Esophagus muscularis mucosa (tissue), 4 donors: ENCODE measurements at regions not wholly inside any gene's neighbourhood (a gene's known extent, or its start where the extent isn't known, plus 50 kb on each side); places are given as distances from the start of the nearest gene placed in this dataset.

Source experiments
- DNase-seq: peaks from one replicate; pipeline ENCODE4 v3.0.0-alpha.2; 2017; ENCODE audit errors: extremely low spot score
- H3K27ac ChIP-seq, 4 donors: fragments of 200-600 bp; sonication (generic); replicated peaks in 1 of 4; 1 replicate in 3 of 4; 2 replicates in 1 of 4; pipeline ENCODE4 v1.5.1; 2016 to 2019; ENCODE audit warnings: mild to moderate bottlenecking in 1 of 4
- H3K27me3 ChIP-seq, 4 donors: fragments of 200-600 bp; sonication (generic); one replicate each; pipeline versions ENCODE4 v1.5.1 to v1.6.0; 2016 to 2019
- H3K36me3 ChIP-seq, 4 donors: fragments of 200-600 bp; sonication (generic); one replicate each; pipeline ENCODE4 v1.5.1; 2016 to 2019
- H3K4me1 ChIP-seq, 4 donors: fragments of 200-600 bp; sonication (generic); one replicate each; pipeline ENCODE4 v1.5.1; 2016 to 2019
- H3K4me3 ChIP-seq, 4 donors: fragments of 200-600 bp; sonication (generic); 1 replicate in 2 of 4; 2 replicates in 2 of 4; pipeline ENCODE4 v1.5.1; 2016 to 2019; ENCODE audit warnings: mild to moderate bottlenecking in 4 of 4, moderate library complexity in 1 of 4
- H3K9me3 ChIP-seq, 4 donors: fragments of 200-600 bp; sonication (generic); 1 replicate in 3 of 4; 2 replicates in 1 of 4; pipeline ENCODE4 v1.5.1; 2016 to 2019
- CTCF ChIP-seq, 3 experiments: fragments of 200-600 bp in 2 of 3; fragments of 450-650 bp in 1 of 3; sonication (generic) in 2 of 3; IDR thresholded peaks; one replicate each; pipeline ENCODE4 v1.5.1; 2017 to 2019; ENCODE audit warnings: antibody characterized with exemption in 3 of 3, mild to moderate bottlenecking in 2 of 3, moderate library complexity in 1 of 3
- EP300 ChIP-seq: sonication (generic); formaldehyde crosslinking; IDR thresholded peaks from one replicate; pipeline ENCODE4 v1.6.1; 2017; ENCODE audit warnings: antibody characterized with exemption
- POLR2A ChIP-seq: fragments of 450-650 bp; IDR thresholded peaks from one replicate; pipeline ENCODE4 v1.6.1; 2017; ENCODE audit warnings: antibody characterized with exemption, moderate library complexity, mild to moderate bottlenecking, low read depth
- POLR2AphosphoS5 ChIP-seq, 2 donors: sonication (generic); formaldehyde crosslinking; IDR thresholded peaks; one replicate each; pipeline ENCODE4 v1.6.1; 2017; ENCODE audit warnings: antibody characterized with exemption in 2 of 2
- WGBS: methylation state at CpG from one replicate; pipeline ENCODE4 v1.1.5; 2018; 5-methylcytosine and 5-hydroxymethylcytosine counted together
- intact Hi-C: fragments of 100-400 bp; cut with DNase I; formaldehyde crosslinking; loops from one replicate; pipeline ENCODE4 v1.15.1; 2023

GRCh38 chr20:5400164-5400762 is 83.5 kb upstream of the PROKR2 start:
- DNase-seq, result no peak

GRCh38 chr20:5397393-5397792 is 80.6 kb upstream of the PROKR2 start:
- Histone ChIP-seq H3K4me1 (no peaks in the 10 kb centered on the region), H3K4me3 (no peak overlapping the region), H3K27me3 (peaks cover 0 to 9% (median 0%) of the 10 kb centered on the region in 4 donors), H3K27ac (no peak overlapping the region), H3K9me3 (peaks cover 0 to 4% (median 0%) of the 10 kb centered on the region in 4 donors), H3K36me3 (no peaks in the 10 kb centered on the region)
- intact Hi-C loops, result no loop called here
- WGBS, result 79% methylated on average over 2 of the region's 2 CpGs
- TF ChIP-seq EP300 (no peak), POLR2A (no peak), CTCF (IDR thresholded peaks at IDR 0.05) (no peak), POLR2AphosphoS5 (IDR thresholded peaks at IDR 0.05) (no peak)
- no peak for DNase-seq

More at GRCh38 chr20:5400164-5400762, 83.5 kb upstream of the PROKR2 start:
- intact Hi-C loops, result no loop called here
- Histone ChIP-seq H3K9me3 (peaks cover 0 to 20% (median 7%) of the 10 kb centered on the region in 4 donors), H3K27me3 (no peaks in the 10 kb centered on the region), H3K4me3 (no peak overlapping the region), H3K27ac (no peak overlapping the region), H3K4me1 (no peaks in the 10 kb centered on the region), H3K36me3 (no peaks in the 10 kb centered on the region)
- TF ChIP-seq POLR2AphosphoS5 (IDR thresholded peaks at IDR 0.05) (no peak), EP300 (no peak), CTCF (IDR thresholded peaks at IDR 0.05) (no peak), POLR2A (no peak)
- 48% methylated on average over 1 of the region's 1 CpG for whole genome bisulfite sequencing

- WGBS, result 76% methylated on average over 9 of the region's 9 CpGs
- H3K27me3 ChIP-seq, result peaks cover 0 to 9% (median 0%) of the 10 kb centered on the region in 4 donors
- TF ChIP-seq POLR2A (no peak), POLR2AphosphoS5 (IDR thresholded peaks at IDR 0.05) (no peak), CTCF (IDR thresholded peaks at IDR 0.05) (no peak), EP300 (no peak)
- intact Hi-C loops, result no loop called here
- H3K9me3 ChIP-seq, result no peaks in the 10 kb centered on the region
- no peak overlapping the region for H3K27ac ChIP-seq
- no peak overlapping the region for H3K4me3 ChIP-seq
- H3K4me1 ChIP-seq, result no peaks in the 10 kb centered on the region
- DNase-seq, result peak; percentile 57
- H3K36me3 ChIP-seq, result no peaks in the 10 kb centered on the region
These were observed 79.4 kb upstream of the PROKR2 start for GRCh38 chr20:5395932-5396727.

GRCh38 chr20:5393218-5393870 is 76.6 kb upstream of the PROKR2 start:
- TF ChIP-seq POLR2A (no peak), EP300 (no peak), CTCF (IDR thresholded peaks at IDR 0.05) (no peak), POLR2AphosphoS5 (IDR thresholded peaks at IDR 0.05) (no peak)
- Histone ChIP-seq H3K36me3 (no peaks in the 10 kb centered on the region), H3K27me3 (peaks cover 0 to 9% (median 0%) of the 10 kb centered on the region in 4 donors), H3K4me1 (no peaks in the 10 kb centered on the region), H3K27ac (no peak overlapping the region), H3K4me3 (no peak overlapping the region), H3K9me3 (no peaks in the 10 kb centered on the region)
- WGBS, result 46% methylated on average over 2 of the region's 3 CpGs
- no peak for DNase-seq
- intact Hi-C loops, result no loop called here
